ENCODE measurements at regions not wholly inside any gene's neighbourhood (a gene's known extent, or its start where the extent isn't known, plus 50 kb on each side); places are given as distances from the start of the nearest gene placed in this dataset.

- CTCF ChIA-PET = no interaction called here
Measured at GRCh38 chr6:40285996-40286395, 301.2 kb downstream of the LRFN2 start.

GRCh38 chr6:40285535-40285934, 301.6 kb downstream of the LRFN2 start:
- H3K9me3 ChIP-seq (ENCODE audit: control insufficient read depth, insufficient read depth, low read length) = no peaks in the 10 kb centered on the region
- H3K27me3 ChIP-seq (ENCODE audit: control insufficient read depth, insufficient read depth, low read length) = no peaks in the 10 kb centered on the region
- ChIA-PET CTCF (no interaction called here), POLR2A (no interaction called here)
- no peak overlapping the region for H3K27ac ChIP-seq (ENCODE audit: low read depth, low read length)
- H3K4me3 ChIP-seq (ENCODE audit: low read depth, low read length) = no peak overlapping the region
- no peak for DNase-seq (ENCODE audit: low read depth, low spot score)
- no peak for TF ChIP-seq CTCF (IDR thresholded peaks at IDR 0.05; ENCODE audit: low read depth, low read length)

More at GRCh38 chr6:40285996-40286395, 301.2 kb downstream of the LRFN2 start:
- Histone ChIP-seq H3K27ac (ENCODE audit: low read depth, low read length) (no peak overlapping the region), H3K9me3 (ENCODE audit: control insufficient read depth, insufficient read depth, low read length) (no peaks in the 10 kb centered on the region), H3K4me3 (ENCODE audit: low read depth, low read length) (no peak overlapping the region), H3K27me3 (ENCODE audit: control insufficient read depth, insufficient read depth, low read length) (no peaks in the 10 kb centered on the region)
- DNase-seq (ENCODE audit: low read depth, low spot score) = no peak
- TF ChIP-seq CTCF (IDR thresholded peaks at IDR 0.05; ENCODE audit: low read depth, low read length) = no peak
- POLR2A ChIA-PET = no interaction called here

GRCh38 chr6:40282986-40283385, 304.2 kb downstream of the LRFN2 start:
- DNase-seq (ENCODE audit: low read depth, low spot score) = no peak
- no peak overlapping the region for H3K4me3 ChIP-seq (ENCODE audit: low read depth, low read length)
- no peak for TF ChIP-seq CTCF (IDR thresholded peaks at IDR 0.05; ENCODE audit: low read depth, low read length)
- CTCF ChIA-PET = no interaction called here
- H3K9me3 ChIP-seq (ENCODE audit: control insufficient read depth, insufficient read depth, low read length) = no peaks in the 10 kb centered on the region
- no peak overlapping the region for H3K27ac ChIP-seq (ENCODE audit: low read depth, low read length)
- H3K27me3 ChIP-seq (ENCODE audit: control insufficient read depth, insufficient read depth, low read length) = no peaks in the 10 kb centered on the region
- POLR2A ChIA-PET = no interaction called here

GRCh38 chr6:40281402-40281801, 305.8 kb downstream of the LRFN2 start:
- no peak for TF ChIP-seq CTCF (IDR thresholded peaks at IDR 0.05; ENCODE audit: low read depth, low read length)
- Histone ChIP-seq H3K27ac (ENCODE audit: low read depth, low read length) (no peak overlapping the region), H3K27me3 (ENCODE audit: control insufficient read depth, insufficient read depth, low read length) (no peaks in the 10 kb centered on the region), H3K9me3 (ENCODE audit: control insufficient read depth, insufficient read depth, low read length) (no peaks in the 10 kb centered on the region), H3K4me3 (ENCODE audit: low read depth, low read length) (no peak overlapping the region)
- CTCF ChIA-PET = no interaction called here
- POLR2A ChIA-PET = no interaction called here
- DNase-seq (ENCODE audit: low read depth, low spot score) = no peak

GRCh38 chr6:40280231-40280630, 306.9 kb downstream of the LRFN2 start:
- Histone ChIP-seq H3K4me3 (ENCODE audit: low read depth, low read length) (no peak overlapping the region), H3K9me3 (ENCODE audit: control insufficient read depth, insufficient read depth, low read length) (no peaks in the 10 kb centered on the region; the same call in 1 of the 2 replicates), H3K27me3 (ENCODE audit: control insufficient read depth, insufficient read depth, low read length) (no peaks in the 10 kb centered on the region), H3K27ac (ENCODE audit: low read depth, low read length) (no peak overlapping the region)
- POLR2A ChIA-PET = no interaction called here
- no peak for TF ChIP-seq CTCF (IDR thresholded peaks at IDR 0.05; ENCODE audit: low read depth, low read length)
- CTCF ChIA-PET = no interaction called here
- no peak for DNase-seq (ENCODE audit: low read depth, low spot score)
